HG03457 (cell line): ENCODE measurements at regions not wholly inside any gene's neighbourhood (a gene's known extent, or its start where the extent isn't known, plus 50 kb on each side); places are given as distances from the start of the nearest gene placed in this dataset.

Experiments used
- ATAC-seq: cut with Tn5 transposase; IDR thresholded peaks from one replicate; pipeline ENCODE4 v1.9.1; 2021; ENCODE audit warnings: moderate number of reproducible peaks; ENCODE audit not compliant: unreplicated experiment

DNA sequence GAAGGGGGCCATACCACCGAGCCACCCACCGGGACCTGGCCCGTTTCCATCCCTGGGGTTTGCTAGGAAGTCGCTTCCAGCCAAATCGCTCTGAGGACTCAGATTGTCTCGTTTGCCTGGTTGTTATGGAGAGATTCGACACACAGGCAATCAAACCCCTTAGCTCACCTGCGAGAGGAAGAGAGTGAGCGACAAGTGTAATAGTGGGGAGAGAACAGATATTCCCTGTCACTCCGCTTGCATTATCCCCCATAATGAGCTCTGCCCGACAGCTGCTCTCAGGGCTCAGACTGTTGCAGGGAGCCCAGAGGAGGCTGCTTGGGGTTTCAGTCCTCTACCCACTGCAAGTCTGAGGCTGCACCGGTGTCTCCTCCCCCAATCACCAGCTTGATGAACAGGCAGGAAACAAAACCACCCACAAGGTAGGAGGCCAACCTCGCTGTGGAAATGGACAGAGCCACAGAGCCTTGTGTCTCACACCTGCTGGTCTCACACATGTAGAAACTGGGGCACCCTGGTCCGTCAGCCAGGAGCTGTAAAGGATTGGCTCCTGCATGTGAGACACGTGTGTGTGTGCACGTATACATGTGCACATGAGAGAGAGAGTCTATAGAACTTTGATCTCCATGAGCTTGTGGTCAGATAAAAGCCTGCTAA, 351.1 kb downstream of the BUD13 start:
- no peak for ATAC-seq

DNA sequence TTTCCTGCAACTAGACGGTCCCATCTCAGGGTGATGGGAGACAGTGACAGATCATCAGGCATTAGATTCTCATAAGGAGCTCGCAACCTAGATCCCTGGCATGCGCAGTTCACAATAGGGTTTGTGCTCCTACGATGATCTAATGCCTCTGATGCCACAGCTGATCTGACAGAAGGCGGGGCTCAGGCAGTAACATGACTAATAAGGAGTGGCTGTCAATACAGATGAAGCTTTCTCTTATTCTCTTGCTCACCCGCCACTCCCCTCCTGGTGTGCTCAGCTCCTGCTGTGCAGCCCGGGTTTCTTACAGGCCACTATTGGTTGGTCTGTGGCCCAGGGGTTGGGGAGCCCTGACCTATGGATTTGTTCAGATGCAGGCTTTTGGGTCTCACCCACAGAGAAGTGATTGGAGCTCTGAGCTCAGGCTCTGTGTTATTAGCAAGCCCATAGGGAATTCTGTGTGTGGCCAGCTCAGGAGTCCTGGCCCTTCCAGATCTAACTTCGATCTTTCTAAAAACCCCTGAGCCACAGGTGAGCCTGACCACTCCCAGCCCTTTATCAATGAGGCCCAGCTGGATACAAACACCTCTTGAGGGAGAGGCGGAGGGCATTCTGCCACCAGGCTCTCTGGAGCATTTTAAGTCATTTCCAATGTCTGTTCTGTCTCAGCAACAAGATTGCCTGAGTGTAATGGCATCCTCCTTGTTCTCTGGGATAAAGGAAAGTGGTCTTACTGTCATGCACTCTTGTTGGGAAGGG, 351.8 kb downstream of the BUD13 start:
- no peak for ATAC-seq

DNA sequence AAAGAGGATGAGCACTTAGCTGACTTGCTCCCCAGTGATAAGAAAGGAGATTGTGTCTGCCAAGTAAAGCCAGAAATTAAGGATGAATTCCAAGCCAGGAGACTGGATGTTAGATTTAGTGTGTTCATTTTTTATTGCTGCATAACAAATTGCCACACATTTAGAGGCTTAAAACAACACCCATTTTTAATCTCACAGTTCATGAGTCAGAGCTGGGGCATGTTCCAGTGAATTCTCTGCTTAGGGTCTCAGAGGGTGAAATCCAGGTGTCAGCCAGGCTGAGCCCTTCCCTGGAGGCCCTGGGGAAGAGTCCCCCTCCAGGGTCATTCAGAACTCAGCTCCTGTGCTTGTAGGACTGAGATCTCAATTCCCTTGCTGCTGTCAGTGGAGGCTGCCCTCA, 352.8 kb downstream of the BUD13 start:
- no peak for ATAC-seq

DNA sequence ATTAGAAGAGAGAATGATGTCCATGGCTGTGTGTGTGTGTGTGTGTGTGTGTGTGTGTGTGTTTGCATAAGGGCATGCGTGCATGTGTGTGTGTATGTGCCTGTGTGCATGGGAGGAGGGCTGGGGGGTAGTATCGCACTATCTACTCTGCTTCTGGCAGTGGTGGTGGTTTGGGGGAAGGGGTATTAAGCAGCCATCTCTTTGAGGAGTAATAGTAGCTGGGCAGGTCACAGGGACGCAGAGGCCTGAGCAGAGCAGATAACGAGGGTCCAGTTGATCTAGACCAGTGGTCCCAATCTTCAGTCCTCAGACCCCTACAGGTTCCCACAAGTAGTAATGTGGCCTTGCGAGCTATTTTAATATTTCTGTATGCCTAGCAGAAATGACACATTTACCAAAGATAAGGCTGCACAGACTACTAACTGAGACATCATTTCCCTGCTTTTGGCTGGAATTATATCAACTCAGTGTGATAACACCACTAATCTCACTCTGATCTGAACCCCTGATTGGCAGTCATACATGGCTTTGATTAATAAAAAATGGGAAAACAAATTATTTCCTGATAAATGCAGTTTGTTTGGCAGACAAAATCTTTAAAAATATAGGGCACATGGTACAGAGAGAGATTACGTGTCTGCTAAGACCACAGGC, 354.3 kb downstream of the BUD13 start:
- ATAC-seq: no peak

DNA sequence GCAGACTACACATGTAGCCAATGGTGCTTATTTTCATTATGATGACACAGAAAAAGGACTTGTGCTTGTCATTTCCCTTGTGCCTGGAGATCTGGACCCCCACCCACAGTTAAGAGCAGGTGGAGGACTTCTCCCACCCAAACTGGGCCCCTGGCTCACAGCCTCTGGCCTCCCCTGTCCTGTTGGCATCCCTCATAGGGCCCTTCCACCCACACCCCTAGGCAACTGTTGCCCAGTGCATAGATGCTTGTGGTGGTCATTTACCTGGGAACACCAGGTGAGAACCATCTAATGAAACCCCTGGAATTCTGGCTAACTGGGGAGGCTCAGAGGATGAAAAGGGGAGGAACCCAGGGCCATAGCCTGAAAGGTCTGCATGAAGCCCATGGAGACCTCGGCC, 355.9 kb downstream of the BUD13 start:
- ATAC-seq: no peak

DNA sequence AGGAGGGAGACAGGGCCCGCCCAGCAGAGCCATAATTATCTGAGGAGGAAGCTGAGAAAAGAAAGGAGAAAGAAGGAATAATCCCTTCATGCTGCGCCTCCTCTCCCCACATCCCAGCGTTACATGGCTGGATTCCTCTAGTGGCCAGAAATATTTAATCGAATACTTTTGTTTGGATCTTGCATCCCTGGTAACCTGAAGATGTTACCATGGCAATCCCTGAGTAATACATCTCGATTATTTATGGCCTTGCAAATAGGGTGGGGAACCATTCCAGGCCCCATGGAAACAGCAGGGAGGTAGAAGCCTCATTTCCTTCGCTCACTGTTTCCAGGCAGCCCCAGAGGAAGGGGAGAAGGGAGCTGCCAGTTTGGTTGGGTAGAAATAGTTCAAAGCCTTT, 357.7 kb downstream of the BUD13 start:
- ATAC-seq: no peak

DNA sequence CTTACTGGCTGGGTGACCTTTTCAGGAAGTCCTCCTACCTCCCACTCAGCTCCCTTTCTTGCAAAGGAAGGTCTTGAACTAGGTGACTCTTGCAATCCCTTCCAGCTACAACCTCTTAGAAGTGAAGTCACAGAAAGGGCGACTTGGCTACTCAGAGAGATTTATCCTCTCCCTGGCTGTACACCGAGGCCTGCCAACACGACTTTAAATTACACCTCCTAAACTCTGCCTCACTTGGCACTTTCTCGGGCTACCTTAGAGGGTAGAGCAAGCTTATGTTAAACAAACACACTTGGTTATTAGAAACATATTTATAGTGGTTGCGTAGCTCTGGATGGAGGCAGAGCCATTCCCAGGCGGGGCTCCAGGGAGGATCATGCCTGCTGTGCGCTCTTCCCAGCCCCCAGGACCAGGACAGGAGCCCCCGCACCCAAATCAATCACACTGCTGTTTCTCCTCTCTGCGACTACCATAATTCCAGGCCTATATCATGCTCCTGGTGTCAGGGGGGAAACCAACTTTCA, 358.4 kb downstream of the BUD13 start:
- ATAC-seq: no peak

DNA sequence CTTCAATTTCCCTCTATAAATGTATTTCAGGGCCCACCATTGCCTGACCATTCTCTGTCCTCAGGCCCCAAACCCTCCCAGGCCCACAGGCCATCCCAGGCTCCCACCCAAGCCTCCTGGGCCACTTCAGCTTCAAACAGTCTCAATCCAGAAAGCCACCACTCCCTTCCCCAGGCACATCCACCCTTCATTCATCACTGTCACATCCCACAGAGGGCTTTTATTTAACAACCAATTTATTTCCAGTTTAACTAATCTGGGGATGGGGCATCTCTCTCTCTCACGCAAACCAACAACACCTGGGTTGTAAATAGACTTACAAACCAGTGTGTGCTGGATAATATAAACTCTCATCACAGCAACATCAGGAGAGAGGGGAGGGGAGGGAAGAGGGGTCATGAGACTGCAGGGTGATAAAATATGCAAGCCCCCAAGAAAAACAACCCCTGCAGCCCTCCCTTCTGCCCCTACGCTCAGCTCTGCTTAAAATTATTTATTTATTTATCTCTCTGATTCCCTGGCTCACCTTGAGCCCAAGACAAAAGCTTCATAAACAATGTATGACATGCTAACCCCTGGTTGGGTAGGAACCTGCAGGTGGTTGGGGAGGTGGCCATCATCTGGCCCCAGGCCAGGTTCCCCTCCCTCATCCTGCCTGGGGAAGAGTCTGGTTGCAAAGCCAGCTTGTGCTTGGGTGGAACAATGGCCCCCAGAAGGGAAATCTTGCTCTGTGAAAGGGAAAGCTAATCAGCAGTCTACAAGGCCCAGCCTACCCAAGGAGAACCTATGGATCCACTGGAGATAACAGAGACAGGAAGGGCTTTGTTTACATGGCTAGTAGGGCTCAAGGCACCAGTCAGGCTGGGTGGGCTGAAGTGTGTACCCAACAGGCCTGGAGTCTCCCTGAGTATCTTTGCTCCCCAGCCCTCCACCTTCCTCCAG, 359.2 kb downstream of the BUD13 start:
- no peak for ATAC-seq

DNA sequence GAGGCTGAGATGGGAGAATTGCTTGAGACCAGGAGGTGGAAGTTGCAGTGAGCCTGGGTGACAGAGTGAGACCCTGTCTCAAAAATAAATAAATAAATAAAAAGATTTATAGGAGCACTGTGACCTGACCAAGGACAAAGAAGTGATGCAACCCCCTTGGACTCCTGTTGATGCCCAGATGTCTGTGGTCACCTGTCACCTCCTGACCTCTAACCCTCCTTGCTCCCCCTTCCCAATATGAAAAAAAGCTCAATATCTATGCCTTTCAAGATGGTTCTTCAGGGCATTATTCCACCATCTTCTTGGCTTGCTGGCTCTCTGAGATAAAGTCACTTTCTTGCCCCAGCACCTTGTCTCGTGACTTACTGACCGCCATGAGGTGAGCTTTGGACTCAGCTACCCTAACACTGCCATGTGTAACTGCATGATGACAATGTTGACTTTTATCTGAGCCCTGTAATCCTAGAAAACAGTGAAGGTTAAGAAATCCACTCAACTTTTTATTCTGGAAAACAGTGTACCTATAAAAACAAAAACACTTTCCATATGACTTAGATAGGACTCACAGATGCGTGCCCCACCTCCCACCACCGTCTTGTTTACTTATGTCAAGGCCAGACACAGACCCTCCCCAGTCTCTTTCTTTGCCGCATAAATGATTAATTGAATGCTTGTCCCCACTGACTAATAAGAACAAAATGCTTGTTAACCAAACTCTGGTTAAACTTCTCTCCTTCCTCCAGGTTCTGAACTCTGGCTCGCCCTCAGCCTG, 360.5 kb downstream of the BUD13 start:
- no peak for ATAC-seq

DNA sequence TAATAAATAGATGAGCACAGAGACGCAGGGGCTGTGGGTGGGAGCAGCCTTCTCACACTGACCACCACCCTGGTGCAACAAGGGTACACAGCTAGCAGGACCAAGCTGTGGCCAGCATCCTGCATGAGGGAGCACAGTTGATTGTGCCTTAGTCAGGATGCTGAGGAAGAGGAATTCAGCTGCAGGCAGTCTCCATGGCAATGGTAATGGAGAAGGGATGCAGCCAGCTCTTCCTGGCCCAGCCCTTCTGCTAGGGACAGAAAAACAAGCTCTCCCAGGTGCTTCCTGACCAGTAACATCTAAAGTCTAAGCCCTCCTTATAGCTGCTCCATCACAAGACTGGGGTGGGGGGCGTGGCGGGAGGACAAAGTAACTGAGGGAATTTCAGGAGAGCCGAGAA, 363.5 kb downstream of the BUD13 start:
- no peak for ATAC-seq

DNA sequence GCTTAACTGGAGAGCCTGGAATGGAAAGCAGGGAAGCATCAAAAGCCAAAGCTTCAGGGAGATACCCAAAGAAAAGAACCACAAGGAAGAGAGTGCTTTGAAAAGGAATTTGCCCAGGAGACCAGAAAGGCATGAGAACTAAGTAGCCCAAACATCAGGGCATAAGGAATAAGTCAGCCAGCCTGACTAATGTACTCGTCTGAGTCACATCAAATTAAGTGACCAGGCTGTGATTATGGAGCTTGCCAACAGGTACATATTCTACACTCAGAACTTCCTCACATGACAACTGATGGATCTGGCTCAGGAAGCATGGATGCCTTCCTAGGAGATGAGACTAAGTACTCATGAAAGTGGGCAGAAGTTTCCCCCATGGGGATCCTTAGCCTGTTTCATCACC, 366.7 kb downstream of the BUD13 start:
- ATAC-seq: no peak

DNA sequence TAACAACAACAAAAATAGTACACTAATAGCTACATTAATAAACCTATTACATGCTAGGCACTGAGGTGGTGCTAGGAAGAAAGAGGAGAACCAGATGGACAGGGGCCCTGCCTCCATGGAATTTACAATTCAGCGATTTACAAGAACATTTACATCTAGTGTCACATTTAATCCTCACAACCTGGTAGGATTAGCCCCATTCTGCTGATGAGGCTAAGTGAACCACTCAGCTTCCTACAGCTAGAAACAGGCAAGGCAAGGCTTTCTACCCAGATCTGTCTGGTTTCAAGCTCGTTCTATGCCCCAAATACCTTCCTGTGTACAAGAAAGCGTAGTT, 368.4 kb downstream of the BUD13 start:
- ATAC-seq: no peak

DNA sequence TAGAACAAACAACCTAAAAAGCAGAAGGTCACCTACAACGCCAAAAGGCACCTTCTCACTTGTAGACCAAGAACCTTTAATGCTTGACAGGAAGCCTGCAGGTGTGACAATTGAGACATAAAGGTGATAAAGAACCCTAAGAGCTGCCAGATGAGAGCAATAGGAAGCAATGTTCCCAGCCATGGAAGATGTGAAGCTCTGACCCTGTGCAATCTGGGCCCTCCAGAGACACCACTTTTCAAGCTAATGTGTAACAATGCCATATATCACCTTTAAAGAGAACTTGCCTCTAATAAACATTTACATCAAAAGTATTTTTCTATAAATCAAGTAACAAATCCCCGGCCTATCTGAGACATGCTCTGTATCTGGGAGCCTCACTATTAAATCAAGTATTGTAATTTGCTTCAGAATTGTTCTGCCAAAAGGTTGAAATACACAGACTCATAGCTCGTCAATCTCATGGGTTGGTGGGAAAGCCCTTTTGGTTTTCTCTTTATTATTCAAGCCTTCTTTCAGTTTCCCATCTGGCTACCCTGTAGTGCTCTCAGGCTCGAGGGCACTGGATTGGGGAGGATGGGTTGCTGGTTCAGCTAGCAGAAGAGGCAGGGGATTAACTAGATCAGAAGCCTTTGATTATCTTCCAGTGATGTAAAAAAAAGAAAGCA, 368.9 kb downstream of the BUD13 start:
- ATAC-seq: no peak

DNA sequence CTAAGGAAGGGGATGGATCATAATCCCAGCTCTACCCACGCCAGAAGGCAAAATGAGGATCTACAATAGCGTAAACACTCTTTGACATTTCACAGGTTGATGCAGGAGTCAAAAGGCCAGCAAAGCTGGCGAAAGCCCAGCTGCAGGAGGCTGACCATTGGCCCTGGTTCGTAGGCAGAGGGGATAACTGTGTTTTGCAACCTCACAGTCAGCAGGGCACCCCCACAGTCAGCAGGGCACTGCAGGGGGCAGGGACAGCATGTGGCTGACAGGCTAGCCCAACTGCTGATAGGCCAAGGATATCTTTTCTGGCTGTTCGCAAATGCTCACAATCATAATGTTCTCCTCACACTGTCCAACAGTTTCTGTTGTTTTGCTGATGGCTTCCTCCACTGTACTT, 372.7 kb downstream of the BUD13 start:
- no peak for ATAC-seq

DNA sequence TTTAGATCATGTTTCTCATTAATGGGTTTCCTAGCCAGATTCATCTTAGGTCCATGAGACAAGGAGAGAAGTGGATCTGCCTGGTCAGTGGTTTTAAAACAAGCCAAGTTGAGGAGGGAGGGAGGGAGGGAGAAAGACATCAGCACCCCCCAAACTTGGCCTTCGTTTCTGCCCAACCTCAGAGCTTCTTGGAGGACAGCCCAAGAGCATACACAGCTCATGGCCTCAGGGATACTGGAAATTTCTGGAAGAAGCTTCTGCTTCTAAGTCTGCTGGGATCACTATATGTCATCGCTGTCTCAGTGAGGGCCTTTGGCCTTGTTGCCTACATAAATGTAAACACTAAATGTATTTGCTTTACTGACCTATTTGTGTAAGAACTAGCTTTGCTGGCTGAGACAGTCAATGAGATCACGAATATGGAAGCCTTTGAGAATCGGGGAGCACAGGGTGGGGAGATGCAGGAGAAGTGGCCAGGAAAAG, 375.1 kb downstream of the BUD13 start:
- ATAC-seq: no peak

DNA sequence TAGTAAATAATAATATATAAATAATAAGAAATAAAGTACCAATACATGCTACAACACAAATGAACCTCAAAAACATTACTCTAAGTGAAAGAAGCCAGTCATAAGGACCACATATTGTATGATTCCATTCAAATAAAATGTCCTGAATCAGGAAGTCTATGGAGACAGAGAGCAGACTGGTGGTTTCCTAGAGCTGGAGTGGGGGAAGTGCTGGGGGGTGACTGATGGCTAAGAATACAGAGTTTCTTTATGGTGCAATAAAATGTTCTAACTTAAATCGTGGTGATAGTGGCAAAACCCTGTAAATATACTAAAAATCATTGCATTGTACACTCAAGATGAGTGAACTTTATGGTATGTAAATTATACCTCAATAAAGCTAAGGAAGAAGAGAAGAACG, 376.5 kb downstream of the BUD13 start:
- ATAC-seq: no peak

DNA sequence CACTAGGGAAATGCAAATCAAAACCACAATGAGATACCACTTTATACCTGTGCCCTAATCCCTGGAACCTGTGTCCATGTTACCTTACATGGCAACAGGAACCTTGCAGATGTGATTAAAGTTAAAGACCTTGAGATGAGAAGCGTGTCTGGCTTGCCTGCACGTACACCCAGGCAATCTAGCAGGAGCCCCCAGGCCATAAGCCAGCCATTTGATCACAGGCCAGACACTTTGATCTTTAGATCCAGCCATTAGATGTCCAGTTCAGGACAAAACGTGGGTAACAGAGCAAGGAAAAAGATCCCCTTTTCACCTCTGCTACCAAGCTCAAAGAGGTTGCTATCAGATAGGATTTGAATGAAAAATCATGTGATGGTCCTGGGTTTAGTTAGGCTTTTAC, 378.8 kb downstream of the BUD13 start:
- no peak for ATAC-seq

DNA sequence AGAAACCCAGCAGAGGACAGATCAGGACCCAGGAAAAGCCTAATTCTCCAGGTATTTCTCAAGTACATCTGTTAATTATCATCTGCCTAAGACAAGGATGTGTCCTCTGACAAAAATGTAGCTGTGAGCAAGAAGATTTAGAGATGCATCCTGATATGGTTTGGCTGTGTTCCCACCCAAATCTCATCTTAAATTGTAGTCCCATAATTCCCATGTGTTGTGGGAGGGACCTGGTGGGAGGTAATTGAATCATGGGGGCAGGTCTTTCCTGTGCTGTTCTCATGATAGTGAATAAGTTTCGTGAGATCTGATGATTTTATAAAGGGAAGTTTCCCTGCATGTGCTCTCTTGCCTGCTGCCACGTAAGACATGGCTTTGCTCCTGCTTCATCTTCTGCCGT, 381.8 kb downstream of the BUD13 start:
- no peak for ATAC-seq

DNA sequence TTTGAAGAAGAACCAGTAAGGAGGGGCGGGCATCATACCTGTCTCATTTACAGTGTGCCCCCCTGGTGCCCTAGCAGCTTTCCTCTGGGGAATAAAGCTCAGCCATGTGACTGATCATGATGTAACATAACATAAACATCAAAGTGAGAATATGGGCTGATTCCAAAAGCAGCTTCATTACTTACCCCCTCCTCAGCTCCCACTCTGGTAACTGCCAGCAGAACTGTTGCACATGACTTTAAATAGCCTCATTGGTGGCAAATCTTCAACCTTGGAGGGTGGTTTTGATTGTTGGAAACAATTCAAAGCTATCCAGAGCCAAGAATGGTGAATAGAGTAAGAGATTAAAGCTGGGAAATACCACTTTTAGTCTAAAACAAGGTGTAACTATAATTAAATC, 384.6 kb downstream of the BUD13 start:
- ATAC-seq: no peak

DNA sequence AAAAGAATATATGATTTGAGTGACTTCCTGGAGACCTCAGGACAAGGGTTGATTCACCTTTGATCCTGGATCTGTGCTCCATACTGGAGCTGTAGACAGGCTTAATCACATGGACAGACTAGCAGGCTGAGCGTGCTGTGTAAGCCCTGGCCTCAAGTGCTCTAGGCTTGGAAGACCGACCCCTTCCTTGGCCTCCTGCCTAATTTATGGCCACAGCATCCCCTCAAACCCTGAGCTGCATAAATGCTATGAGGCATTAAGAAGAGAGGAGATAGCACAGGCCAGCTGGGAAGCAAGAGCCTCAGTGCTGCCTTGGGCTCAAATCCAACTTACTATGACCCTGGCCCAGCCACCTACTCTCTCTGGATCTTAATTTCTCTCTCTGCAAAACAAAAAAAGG, 385.1 kb downstream of the BUD13 start:
- ATAC-seq: no peak
